Hypothalamus (tissue), 51 donors: ENCODE measurements at regions not wholly inside any gene's neighbourhood (a gene's known extent, or its start where the extent isn't known, plus 50 kb on each side); places are given as distances from the start of the nearest gene placed in this dataset.
"Not testable (repeated sequence)": the region's sequence is repeated elsewhere in the genome, so short reads cannot be mapped to it uniquely, and the experiment has no call there.

Experiments
- DNase-seq, 51 donors: peaks; one replicate each; lab custom pipeline; 2025; lab: John Stamatoyannopoulos, UW

DNA sequence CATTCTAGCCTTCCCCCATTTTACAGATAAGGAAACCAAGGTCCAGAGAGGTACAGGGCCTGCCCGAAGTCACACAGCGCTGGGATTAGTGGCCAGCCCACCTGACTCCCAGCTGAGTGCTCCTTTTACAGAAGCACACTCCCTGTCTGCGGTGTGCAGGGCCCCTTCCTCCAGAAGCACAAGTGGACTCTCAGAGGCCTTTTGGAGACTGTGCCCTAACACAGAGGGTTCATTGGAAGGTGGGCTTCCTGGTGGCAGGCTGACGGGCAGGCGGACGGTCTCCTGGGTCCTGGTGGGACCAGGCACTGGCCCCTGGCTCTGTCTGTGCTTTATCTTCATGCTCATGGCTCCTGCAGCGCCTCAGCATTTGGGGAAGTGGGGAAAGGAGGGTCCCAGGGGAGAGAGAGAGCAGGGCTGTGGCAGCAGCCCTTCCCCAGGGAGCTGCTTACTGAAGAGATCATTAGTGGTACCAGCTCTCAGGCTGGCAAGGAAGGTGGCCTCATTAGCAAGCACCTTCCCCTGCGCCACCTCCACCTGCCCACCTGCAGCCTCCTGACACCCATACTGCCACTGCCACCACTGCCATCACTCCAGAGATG, 83.1 kb upstream of the GOLGA6L4 start:
- DNase-seq = not testable (repeated sequence)

DNA sequence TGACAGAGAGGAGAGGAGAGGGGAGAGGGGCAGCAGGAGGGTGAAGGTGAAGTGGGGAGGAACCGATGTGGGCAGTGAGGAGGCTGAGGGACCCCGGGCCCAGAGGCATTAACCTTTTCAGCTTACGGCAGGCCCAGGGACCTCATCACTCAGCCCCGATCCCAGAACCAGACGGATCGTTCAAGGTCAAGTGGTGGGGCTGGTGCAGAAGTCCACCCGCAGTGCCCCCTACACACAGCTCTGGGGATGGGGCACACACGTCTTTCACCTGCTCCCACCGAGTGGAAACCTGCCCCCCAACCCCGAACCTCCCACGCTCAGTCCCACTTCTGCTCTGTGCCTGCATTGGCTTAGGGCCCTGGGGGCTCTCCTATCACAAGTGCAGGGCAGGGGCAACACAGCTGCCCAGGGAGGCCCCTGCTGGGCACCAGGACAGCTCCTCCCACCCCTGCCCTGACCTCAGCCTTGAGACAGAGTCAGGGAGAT, 81.9 kb upstream of the GOLGA6L4 start:
- DNase-seq = not testable (repeated sequence)

DNA sequence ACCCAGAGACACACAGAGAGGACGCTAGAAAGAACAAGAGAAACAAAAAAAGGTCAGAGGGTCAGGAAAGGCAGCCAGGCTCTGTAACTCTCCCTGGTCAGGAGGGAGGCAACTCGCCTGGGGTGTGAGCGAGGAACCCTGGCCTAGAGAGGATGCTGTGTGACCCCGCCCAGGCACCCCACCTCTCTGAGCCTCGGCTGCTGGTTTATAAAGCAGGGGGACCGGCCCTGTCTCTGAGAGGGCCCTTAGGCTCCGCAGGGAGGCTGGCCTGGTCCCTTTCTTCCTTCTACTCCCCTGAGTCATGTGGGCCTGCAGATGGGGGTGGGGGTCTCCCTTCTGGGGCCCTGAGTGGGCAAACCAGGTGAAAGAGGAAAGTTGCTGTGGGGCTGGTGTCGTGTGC, 81.3 kb upstream of the GOLGA6L4 start:
- DNase-seq = not testable (repeated sequence)

DNA sequence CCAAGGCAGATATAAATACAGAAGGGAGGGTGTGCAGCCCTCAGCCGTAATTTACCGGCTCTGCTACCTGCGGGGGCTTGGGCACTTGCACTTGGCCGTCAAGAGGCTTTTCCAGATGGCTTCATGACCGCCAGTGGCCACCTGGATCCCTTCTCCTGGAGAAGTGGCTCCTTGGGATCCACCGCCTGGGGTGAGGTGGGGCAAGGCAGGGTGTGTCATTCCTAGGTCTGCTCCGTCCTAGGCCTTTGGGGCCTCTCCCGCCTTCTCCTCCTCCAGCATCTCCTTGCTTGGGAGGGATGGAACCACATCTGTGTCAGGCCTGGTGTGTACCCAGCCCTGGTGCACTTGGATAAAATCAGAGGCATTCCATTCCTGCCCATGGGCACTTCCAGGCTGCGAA, 80.8 kb upstream of the GOLGA6L4 start:
- DNase-seq = not testable (repeated sequence)

DNA sequence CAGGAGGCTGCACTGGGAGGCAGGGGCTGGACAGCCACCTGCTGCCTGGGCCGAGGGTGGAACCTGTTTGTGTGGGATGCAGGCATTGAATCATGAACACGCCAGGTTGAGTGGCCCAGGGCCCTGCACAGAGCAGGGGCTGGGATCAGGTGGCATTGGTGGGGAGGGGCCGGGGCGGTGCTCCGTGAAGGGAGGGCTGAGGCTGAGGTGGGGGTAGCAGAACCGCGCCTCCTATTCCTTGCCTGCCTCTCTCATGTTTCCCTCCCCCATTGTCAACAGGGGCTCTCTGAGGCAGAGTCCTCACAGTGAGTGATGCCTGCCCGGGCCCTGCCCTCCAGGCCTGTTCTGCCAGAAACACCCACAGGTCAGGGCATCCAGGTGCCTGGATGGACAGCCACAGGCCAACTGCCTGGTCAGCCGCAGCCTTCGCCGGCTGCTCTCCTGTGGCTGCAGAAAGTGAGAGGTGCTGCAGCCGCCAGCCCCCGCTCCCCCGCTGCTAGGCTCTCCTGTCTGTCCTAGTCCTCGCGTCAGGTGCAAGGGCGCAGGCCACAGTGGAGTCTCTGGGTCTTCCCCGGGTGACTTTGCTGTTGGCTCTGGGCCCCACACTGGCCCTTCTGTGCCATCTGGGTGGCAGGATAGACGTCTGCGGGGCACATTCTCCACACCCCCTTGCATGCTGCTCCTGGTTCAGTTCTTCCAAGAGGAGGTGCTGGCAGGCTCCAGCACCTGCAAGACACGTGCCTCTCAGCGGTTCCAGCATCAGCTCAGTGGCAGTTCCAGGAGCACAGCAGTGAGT, 79.6 kb upstream of the GOLGA6L4 start:
- DNase-seq = not testable (repeated sequence)

DNA sequence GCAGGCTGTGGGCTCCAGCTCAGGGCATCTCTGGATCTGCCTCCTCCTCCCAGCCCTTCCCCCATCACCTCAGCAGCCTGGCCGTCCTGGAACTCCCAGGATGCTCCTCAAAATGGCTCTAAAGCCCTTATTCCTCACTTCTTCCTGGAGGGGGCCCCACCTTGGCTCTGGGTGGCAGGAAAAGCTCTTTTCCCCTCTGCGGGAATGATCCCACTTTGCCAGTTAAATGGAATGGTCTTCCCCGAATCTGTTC, 79.1 kb upstream of the GOLGA6L4 start:
- DNase-seq = not testable (repeated sequence)

DNA sequence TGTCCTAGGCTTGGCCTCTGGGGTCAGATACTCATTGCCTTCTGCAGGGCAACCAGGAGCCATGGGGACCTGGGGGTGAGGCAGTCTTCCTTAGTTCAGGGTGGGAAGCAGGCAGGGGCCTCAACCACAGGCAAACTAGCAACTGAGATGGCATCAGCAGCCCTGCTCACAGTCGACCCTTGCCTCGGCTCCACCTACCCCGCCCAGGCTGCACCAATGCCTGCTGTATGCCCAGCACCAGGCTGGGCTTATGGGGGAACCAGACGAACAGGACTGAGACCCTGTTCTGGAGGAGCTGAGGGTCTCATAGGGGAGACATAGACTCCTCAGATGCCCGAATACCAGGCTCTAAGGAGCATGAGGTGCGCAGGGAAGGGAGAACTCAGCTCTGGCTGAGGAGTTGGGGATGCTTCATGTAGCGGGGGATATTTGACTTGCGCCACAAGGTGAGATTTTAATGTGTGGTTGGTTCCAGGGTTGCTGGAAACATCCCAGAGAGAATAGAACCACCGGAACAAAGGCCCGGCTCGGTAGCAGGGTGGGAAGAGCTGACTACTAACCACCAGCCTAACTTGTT, 78.4 kb upstream of the GOLGA6L4 start:
- DNase-seq = not testable (repeated sequence)

DNA sequence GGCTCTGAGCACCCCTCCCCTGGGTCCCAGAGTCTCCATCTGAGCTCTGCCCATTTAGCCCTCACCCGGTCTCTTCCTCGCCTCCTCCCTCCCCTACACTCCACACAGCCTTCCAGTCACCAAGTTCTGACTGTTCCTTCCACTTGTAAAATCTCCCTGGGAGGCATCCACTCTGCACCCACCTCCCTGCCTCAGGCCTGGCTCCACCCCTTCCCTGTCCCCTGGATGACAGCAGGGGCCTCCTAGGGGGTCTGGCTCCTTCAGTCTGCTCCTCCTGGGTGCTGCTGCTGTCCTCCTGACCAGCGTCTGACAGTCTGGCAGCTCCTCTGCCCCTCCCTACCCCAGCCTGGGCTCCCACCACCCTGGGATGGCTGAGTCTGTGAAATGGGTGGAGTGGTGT, 77.7 kb upstream of the GOLGA6L4 start:
- DNase-seq = not testable (repeated sequence)

DNA sequence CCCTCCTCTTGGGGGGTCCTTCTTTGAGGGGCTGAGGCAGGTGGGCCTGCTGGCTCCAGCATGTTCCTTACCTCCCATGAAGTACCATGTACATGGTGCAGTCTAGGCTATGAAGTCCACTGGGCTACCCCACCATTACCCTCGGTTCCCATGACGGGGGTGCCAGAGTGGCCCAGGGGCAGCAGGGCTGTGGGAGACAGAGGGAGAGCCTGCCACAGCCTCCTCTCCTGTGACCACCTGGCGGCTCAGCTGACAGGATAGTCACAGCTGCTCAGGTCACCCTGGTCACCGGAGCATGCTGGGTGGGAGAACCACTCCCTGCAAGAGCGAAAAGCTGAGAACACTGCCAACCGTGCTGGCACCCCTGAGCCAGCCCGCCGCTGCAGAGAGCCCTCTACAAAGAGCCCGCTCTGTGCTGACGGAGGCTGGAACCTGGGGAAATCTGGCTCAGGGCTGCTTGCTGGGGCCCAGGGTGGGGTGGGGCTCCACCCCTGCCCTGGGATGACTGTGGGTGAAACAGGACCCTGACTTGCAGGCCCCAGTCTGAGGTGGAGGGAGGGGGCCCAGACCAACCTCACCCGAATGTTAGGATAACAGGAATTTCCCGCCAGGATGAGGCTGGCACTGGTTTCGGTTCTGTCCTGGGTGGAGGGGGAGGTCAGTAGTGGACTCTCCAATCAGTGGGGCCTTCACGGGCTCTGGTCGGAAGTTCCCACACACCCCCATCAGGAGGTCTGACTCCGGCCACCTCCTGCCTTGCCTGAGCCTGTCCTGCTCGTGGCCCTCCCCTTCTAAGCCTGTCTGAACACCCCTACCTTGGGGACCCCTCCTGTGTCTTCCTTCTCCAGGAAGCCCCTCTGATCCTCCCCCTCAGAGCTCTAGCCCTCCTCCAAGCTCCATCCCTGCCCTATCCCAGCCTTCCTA, 76.0 kb upstream of the GOLGA6L4 start:
- not testable (repeated sequence) for DNase-seq

DNA sequence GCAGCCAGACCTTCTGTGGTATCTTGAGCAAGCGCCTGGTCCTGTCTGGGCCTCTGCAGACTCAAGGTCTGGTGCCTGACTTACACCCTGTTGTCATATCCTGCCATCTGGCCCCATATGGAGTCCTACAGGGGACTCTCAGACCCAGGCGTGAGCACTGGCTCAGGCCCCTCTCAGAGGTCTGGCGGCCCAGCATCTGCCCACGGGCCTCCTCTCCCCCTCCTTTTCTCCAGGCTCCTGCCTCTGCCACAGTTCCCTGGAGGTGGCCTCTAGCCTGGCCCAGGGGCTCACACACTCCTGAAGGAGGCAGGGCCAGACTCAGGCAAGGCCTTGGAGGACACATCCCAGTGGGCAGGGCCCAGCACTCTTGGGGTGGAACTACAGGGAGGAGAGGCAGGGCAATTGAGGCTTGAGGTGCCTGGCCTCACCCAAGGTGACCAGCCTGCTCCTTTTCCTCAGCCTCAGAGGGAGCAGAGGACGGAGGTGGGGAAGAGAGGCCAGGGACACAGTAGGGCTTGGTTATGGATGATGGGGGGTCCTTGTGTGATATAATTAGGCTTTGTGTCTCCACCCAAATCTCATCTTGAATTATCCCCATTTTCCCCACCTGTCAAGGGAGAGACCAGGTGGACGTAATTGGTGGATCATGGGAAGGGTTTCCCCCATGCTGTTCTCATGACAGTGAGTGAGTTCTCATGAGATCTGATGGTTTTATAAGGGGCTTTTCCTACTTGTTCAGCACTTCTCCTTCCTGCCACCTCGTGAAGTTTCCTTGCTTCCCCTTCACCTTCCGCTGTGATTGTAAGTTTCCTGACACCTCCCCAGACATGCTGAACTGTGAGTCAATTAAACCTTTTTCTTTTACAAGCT, 70.9 kb upstream of the GOLGA6L4 start:
- not testable (repeated sequence) for DNase-seq

DNA sequence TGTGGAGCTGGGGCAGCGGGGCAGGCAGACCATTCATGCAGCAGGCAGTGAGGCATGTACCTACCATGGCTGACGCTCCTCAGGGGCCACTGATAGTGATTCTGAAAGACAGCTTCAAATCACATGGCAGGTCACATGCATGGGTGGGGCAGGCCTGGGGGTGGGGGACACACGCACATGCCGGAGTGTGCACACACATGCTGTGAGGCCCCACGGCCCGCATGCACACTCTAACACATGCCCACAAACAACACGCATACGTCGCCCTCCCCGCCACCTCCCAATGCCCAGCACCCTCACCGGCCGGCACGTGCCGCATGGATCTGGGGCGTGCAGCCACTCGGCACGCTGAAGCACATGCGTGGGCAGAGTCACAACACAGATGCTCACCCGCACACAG, 65.5 kb upstream of the GOLGA6L4 start:
- DNase-seq = not testable (repeated sequence)

DNA sequence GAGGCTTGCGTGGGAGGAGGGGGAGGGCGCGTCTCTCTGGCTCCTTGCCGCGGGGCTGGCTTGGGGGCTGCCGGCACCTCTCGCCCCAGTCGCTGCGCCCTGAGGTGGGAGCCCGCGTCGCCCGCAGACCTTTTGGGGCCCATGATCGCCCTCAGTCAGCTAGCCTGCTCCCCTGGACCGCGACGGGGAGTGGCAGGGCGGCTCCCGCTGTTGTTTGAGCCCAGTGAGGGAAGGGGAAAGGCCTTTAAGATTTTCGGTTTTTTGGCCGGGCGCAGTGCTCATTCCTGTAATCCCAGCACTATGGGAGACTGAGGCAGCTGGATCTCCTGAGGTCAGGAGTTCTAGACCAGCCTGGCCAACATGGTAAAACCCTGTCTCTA, 62.4 kb upstream of the GOLGA6L4 start:
- DNase-seq = not testable (repeated sequence)
